DOHH2 (cell line): ENCODE measurements at regions not wholly inside any gene's neighbourhood (a gene's known extent, or its start where the extent isn't known, plus 50 kb on each side); places are given as distances from the start of the nearest gene placed in this dataset.

Source experiments
- H3F3A ChIP-seq: fragments of 200-600 bp; sonication (generic), shearing (Covaris generic); 2 replicates; pipeline ENCODE4 v1.6.0; 2016; ENCODE audit warnings: antibody characterized with exemption, mild to moderate bottlenecking; ENCODE audit not compliant: control insufficient read depth, insufficient read depth
- H3K27ac ChIP-seq: fragments of 200-600 bp; sonication (generic); 2 replicates; pipeline ENCODE4 v1.5.1; 2014; ENCODE audit warnings: low read depth, mild to moderate bottlenecking, low read length, moderate library complexity
- H3K27me3 ChIP-seq: fragments of 200-600 bp; sonication (generic); 2 replicates; pipeline ENCODE4 v1.6.1; 2014; ENCODE audit warnings: mild to moderate bottlenecking, low read length, mixed read lengths; ENCODE audit not compliant: control insufficient read depth
- H3K36me3 ChIP-seq: fragments of 200-600 bp; sonication (generic); 2 replicates; pipeline ENCODE4 v1.6.1; 2014; ENCODE audit warnings: mild to moderate bottlenecking, low read length, moderate library complexity, mixed read lengths; ENCODE audit not compliant: control insufficient read depth
- H3K4me1 ChIP-seq: fragments of 200-600 bp; sonication (generic); 2 replicates; pipeline ENCODE4 v1.6.1; 2014; ENCODE audit warnings: mild to moderate bottlenecking, low read length, mixed read lengths; ENCODE audit not compliant: control insufficient read depth
- H3K4me2 ChIP-seq: fragments of 200-600 bp; sonication (generic); 2 replicates; pipeline ENCODE4 v1.6.0; 2014; ENCODE audit warnings: mild to moderate bottlenecking, low read length, moderate library complexity
- H3K4me3 ChIP-seq: fragments of 200-600 bp; sonication (generic); 2 replicates; pipeline ENCODE4 v1.5.1; 2014; ENCODE audit warnings: mild to moderate bottlenecking, low read length, mixed read lengths
- H3K79me2 ChIP-seq: fragments of 200-600 bp; sonication (generic); 2 replicates; pipeline ENCODE4 v1.6.1; 2014; ENCODE audit warnings: mild to moderate bottlenecking, low read length, mixed read lengths; ENCODE audit not compliant: control insufficient read depth
- H3K9me2 ChIP-seq: fragments of 200-600 bp; sonication (generic); replicated peaks from 2 replicates; pipeline ENCODE4 v1.6.1; 2014; ENCODE audit warnings: mild to moderate bottlenecking, low read length, mixed read lengths; ENCODE audit not compliant: control insufficient read depth
- H3K9me3 ChIP-seq: fragments of 200-600 bp; sonication (generic); 2 replicates; pipeline ENCODE4 v1.6.1; 2014; ENCODE audit warnings: antibody characterized with exemption, low read length, mixed read lengths; ENCODE audit not compliant: control insufficient read depth, insufficient read depth
- H4K20me1 ChIP-seq: fragments of 200-600 bp; sonication (generic); 2 replicates; pipeline ENCODE4 v1.6.0; 2014; ENCODE audit warnings: low read depth, mild to moderate bottlenecking, antibody characterized with exemption, low read length, moderate library complexity; ENCODE audit not compliant: control insufficient read depth, insufficient read depth
- CTCF ChIP-seq: fragments of 200-600 bp; sonication (generic); IDR thresholded peaks from one replicate; pipeline ENCODE4 v1.5.1; 2014; ENCODE audit warnings: antibody characterized with exemption, mild to moderate bottlenecking, low read depth, low read length; ENCODE audit not compliant: poor library complexity, severe bottlenecking
- EZH2phosphoT487 ChIP-seq: fragments of 200-600 bp; sonication (generic); IDR thresholded peaks from 2 replicates; pipeline ENCODE4 v1.6.1; 2017; ENCODE audit warnings: borderline replicate concordance, mild to moderate bottlenecking, antibody characterized with exemption, low read length, moderate library complexity, mixed read lengths

- Histone ChIP-seq H3K4me3 (no peak overlapping the region), H3K27ac (no peak overlapping the region), H3K27me3 (no peaks in the 10 kb centered on the region), H3K9me3 (no peaks in the 10 kb centered on the region), H4K20me1 (no peaks in the 10 kb centered on the region), H3K79me2 (no peaks in the 10 kb centered on the region), H3K36me3 (no peaks in the 10 kb centered on the region), H3K4me1 (no peaks in the 10 kb centered on the region), H3K4me2 (no peak overlapping the region), H3K9me2 (no peaks in the 10 kb centered on the region), H3F3A (no peaks in the 10 kb centered on the region)
- TF ChIP-seq EZH2phosphoT487 (no peak), CTCF (no peak)
Measured at GRCh38 chr6:120411394-120411793, 922.9 kb downstream of the TBC1D32 start.

DNA sequence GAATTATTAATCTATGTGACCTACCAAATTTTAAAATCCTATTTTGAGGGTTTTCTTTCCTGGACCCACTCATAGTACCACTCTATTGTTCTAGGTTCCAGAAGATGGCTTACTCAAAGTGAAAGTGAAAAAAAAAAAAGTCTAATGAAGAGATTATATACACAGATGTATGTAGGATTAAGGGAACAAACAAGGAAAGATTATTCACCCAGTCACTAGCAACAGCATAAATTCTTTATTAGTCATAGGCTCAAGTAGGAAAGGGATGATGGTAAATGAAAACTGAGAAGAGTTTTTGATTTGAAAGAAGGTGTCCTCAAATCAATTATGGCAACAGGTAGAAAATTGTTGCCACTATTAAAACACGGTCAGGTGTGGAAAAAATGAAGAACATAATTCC lies 923.7 kb downstream of the TBC1D32 start:
- Histone ChIP-seq H3K4me3 (no peak overlapping the region), H3K4me1 (no peaks in the 10 kb centered on the region), H3K9me3 (no peaks in the 10 kb centered on the region), H3F3A (no peaks in the 10 kb centered on the region), H3K36me3 (no peaks in the 10 kb centered on the region), H3K27ac (no peak overlapping the region), H3K9me2 (no peaks in the 10 kb centered on the region), H4K20me1 (no peaks in the 10 kb centered on the region), H3K79me2 (no peaks in the 10 kb centered on the region), H3K27me3 (no peaks in the 10 kb centered on the region), H3K4me2 (no peak overlapping the region)
- no peak for TF ChIP-seq CTCF
- no peak for TF ChIP-seq EZH2phosphoT487

DNA sequence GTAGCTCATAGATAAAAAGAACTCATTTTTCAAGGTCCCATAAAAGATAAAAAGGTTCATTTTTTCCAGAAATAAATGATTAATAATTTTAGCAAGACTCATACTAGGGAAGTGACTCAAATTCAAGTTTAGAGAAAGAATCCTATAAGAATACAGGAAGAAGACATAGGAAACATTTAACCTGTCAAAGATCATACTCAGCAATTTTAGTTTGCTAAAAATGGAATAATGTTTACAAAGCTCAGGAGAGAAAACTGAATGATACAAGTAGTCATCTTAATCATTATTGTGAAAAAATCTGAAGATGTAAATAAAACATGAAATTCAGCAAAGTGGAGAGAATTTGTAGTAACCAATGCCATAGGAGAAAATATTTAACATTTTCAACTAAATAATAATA lies 926.6 kb downstream of the TBC1D32 start:
- H3K36me3 ChIP-seq = no peaks in the 10 kb centered on the region
- no peaks in the 10 kb centered on the region for H3K79me2 ChIP-seq
- H3K9me3 ChIP-seq = no peaks in the 10 kb centered on the region
- no peaks in the 10 kb centered on the region for H4K20me1 ChIP-seq
- no peaks in the 10 kb centered on the region for H3K9me2 ChIP-seq
- H3K4me2 ChIP-seq = no peak overlapping the region
- no peak for TF ChIP-seq CTCF
- TF ChIP-seq EZH2phosphoT487 = no peak
- no peaks in the 10 kb centered on the region for H3K4me1 ChIP-seq
- H3K4me3 ChIP-seq = no peak overlapping the region
- H3F3A ChIP-seq = no peaks in the 10 kb centered on the region
- H3K27me3 ChIP-seq = no peaks in the 10 kb centered on the region
- no peak overlapping the region for H3K27ac ChIP-seq

DNA sequence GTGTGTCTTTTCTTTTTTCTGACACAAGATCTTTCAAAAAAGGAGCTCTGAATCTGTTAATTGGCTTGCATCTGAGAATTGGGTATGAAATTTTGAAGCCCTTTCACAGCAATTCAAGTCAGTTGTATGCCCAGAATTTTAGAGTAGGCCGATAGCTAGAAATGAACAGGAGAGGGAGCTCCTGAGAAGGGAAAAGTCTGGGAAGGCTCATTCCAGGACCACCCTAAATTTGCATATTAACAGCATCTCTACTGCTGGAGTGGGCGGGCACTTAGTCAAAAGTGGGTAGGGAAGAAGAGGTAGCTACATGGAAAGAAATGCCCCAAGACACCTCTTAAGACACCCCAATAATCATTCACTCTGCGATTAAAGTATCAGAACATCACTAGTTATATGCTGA lies 928.3 kb downstream of the TBC1D32 start:
- Histone ChIP-seq H3F3A (no peaks in the 10 kb centered on the region), H3K27ac (no peak overlapping the region)

More for the DNA sequence above, 928.3 kb downstream of the TBC1D32 start:
- H3K4me2 ChIP-seq = no peak overlapping the region
- H3K9me3 ChIP-seq = no peaks in the 10 kb centered on the region
- H3K4me1 ChIP-seq = no peaks in the 10 kb centered on the region
- H3K36me3 ChIP-seq = no peaks in the 10 kb centered on the region
- H3K79me2 ChIP-seq = no peaks in the 10 kb centered on the region
- TF ChIP-seq EZH2phosphoT487 (no peak), CTCF (no peak)
- H3K4me3 ChIP-seq = no peak overlapping the region
- H4K20me1 ChIP-seq = no peaks in the 10 kb centered on the region
- H3K27me3 ChIP-seq = no peaks in the 10 kb centered on the region
- no peaks in the 10 kb centered on the region for H3K9me2 ChIP-seq
